Glutamatergic neuron (in vitro differentiated cells): ENCODE measurements at regions not wholly inside any gene's neighbourhood (a gene's known extent, or its start where the extent isn't known, plus 50 kb on each side); places are given as distances from the start of the nearest gene placed in this dataset.

ENCODE experiments used
- DNase-seq: peaks from one replicate; pipeline ENCODE4 v3.0.0; 2022
- H3K27ac Mint-ChIP-seq: one replicate; pipeline ENCODE4 v1.8.0; 2020; ENCODE audit warnings: mild to moderate bottlenecking, mixed read lengths, inconsistent platforms; ENCODE audit not compliant: unreplicated experiment
- H3K27me3 Mint-ChIP-seq: one replicate; pipeline ENCODE4 v1.8.0; 2020; ENCODE audit warnings: mild to moderate bottlenecking, moderate library complexity, mixed read lengths, inconsistent platforms; ENCODE audit not compliant: unreplicated experiment
- H3K36me3 Mint-ChIP-seq: one replicate; pipeline ENCODE4 v1.8.0; 2020; ENCODE audit warnings: mild to moderate bottlenecking, mixed read lengths, inconsistent platforms; ENCODE audit not compliant: unreplicated experiment
- H3K4me1 Mint-ChIP-seq: one replicate; pipeline ENCODE4 v1.8.0; 2020; ENCODE audit warnings: mild to moderate bottlenecking, low read depth, mixed read lengths, inconsistent platforms; ENCODE audit not compliant: unreplicated experiment
- H3K4me3 Mint-ChIP-seq: one replicate; pipeline ENCODE4 v1.8.0; 2020; ENCODE audit warnings: mild to moderate bottlenecking, mixed read lengths, inconsistent platforms; ENCODE audit not compliant: unreplicated experiment
- H3K9me3 Mint-ChIP-seq: one replicate; pipeline ENCODE4 v1.8.0; 2020; ENCODE audit warnings: mild to moderate bottlenecking, moderate library complexity, mixed read lengths, inconsistent platforms; ENCODE audit not compliant: unreplicated experiment
- TF ChIP-seq, protein P1 (sequence below): fragments of 200-600 bp; sonication (generic); IDR thresholded peaks from one replicate; pipeline ENCODE4 v1.5.0; 2021; ENCODE audit not compliant: partially characterized antibody, unreplicated experiment

DNA sequence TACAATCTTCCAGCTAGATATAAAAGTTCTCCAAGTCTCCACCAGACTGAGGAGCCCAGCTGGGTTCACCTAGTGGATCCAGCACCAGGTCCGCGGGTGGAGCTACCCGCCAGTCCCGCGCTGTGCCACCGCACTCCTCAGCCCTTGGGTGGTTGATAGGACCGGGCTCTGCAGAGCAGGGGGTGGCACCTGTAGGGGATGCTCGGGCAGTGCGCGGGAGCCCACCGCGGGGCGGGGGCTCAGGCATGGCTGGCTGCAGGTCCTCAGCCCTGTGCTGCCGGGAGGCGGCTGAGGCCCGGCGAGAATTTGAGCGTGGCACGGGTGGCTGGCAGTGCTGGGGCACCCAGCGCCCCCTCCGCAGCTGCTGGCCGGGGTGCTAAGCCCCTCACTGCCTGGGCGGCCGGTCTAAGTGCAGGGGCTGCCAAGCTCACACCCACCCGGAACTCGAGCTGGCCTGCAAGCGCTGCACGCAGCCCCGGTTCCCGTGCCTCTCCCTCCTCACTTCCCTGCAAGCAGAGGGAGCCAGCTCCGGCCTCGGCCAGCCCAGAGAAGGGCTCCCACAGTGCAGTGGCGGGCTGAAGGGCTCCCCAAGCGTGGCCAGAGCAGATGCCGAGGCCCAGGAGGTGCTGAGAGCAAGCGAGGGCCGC lies 542.8 kb upstream of the PCDH9 start:
- no peaks in the 10 kb centered on the region for H3K4me1 Mint-ChIP-seq
- no peaks in the 10 kb centered on the region for H3K9me3 Mint-ChIP-seq
- no peaks in the 10 kb centered on the region for H3K27me3 Mint-ChIP-seq
- H3K4me3 Mint-ChIP-seq: no peak overlapping the region
- H3K36me3 Mint-ChIP-seq: no peaks in the 10 kb centered on the region
- DNase-seq: no peak
- TF ChIP-seq, protein P1, sequence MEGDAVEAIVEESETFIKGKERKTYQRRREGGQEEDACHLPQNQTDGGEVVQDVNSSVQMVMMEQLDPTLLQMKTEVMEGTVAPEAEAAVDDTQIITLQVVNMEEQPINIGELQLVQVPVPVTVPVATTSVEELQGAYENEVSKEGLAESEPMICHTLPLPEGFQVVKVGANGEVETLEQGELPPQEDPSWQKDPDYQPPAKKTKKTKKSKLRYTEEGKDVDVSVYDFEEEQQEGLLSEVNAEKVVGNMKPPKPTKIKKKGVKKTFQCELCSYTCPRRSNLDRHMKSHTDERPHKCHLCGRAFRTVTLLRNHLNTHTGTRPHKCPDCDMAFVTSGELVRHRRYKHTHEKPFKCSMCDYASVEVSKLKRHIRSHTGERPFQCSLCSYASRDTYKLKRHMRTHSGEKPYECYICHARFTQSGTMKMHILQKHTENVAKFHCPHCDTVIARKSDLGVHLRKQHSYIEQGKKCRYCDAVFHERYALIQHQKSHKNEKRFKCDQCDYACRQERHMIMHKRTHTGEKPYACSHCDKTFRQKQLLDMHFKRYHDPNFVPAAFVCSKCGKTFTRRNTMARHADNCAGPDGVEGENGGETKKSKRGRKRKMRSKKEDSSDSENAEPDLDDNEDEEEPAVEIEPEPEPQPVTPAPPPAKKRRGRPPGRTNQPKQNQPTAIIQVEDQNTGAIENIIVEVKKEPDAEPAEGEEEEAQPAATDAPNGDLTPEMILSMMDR: no peak
- no peak overlapping the region for H3K27ac Mint-ChIP-seq

DNA sequence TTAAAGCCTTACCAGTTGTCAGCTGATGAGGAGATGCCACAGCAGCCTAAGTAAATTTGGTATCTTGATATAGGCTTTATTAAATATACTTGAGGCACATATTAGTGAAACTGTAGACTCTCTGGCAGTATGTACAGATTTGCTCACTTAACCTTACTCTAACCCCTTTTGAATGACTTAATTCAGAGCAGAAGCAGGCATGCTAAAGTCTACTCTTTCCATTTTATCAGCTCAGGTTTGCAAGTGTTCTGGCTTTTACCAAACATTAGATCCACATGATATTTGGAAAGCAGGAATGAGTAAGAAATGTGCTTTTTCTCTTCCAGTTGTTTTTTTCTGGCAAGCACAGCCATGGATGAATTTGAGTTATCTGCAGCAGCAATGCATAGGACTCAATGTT lies 541.0 kb upstream of the PCDH9 start:
- TF ChIP-seq, protein P1: no peak
- H3K4me3 Mint-ChIP-seq: no peak overlapping the region
- H3K27me3 Mint-ChIP-seq: no peaks in the 10 kb centered on the region
- no peaks in the 10 kb centered on the region for H3K36me3 Mint-ChIP-seq
- no peaks in the 10 kb centered on the region for H3K9me3 Mint-ChIP-seq
- no peaks in the 10 kb centered on the region for H3K4me1 Mint-ChIP-seq
- no peak for DNase-seq
- H3K27ac Mint-ChIP-seq: no peak overlapping the region

DNA sequence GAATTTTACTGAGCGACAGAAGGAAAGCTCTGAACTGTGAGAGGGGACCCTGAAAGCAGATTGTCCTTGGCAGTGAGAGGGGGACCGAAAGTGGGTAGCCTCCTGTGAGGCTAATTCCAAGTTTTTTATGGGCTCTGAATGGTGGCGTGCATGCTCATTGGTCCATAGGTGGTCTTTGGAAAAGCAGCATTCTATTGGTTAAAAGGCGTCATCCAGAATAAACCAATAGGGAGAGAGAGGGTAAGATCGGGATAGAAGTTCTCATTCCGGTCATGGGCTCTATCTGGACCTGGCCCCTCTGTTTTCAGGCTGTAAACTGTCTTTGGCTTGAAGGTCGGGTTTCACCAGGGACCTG lies 539.8 kb upstream of the PCDH9 start:
- TF ChIP-seq, protein P1: no peak
- no peak overlapping the region for H3K4me3 Mint-ChIP-seq
- no peaks in the 10 kb centered on the region for H3K36me3 Mint-ChIP-seq
- H3K4me1 Mint-ChIP-seq: no peaks in the 10 kb centered on the region
- H3K27me3 Mint-ChIP-seq: no peaks in the 10 kb centered on the region
- no peak overlapping the region for H3K27ac Mint-ChIP-seq
- no peak for DNase-seq
- no peaks in the 10 kb centered on the region for H3K9me3 Mint-ChIP-seq

DNA sequence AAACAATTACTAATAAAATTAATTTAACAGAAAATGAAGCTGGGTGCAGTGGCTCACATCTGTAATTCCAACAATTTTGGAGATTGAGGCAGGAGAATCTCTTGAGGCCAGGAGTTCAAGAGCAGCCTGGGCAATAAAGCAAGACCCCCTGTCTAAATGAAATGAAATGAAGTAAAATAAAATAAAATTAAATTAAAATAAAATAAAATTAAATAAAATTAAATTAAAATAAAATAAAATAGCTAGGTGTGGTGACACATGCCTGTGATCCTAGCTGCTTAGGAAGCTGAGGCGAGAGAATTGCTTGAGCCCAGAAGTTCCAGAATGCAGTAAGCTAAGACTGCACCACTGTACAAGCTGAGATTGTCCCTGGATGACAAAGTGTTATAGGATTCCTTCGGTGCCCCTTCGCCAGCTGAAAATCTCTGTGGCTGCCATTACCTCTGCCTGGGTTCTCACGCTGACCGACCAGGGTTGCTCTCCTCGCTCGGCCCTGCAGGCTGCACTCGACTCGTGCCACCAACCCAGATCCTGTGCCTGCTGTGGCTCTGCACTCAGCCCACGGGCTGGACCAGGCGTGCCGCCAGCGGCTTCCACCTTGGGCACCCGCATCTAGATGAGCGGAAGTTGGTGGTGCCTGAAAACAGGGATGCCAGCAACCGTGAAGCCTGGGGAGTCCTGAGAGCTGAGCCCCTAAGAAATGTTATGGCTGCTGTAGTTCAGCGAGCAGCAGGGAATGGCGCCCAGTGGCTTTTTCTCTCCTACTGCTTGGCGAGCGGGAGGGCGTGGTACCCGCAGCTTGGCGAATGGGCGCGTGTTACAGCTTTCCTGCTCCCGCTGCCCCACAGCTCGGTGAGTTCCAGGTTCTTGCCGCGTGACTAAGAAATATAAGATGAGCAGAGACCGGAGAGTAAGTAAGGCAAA lies 539.2 kb upstream of the PCDH9 start:
- Mint-ChIP-seq H3K27me3 (no peaks in the 10 kb centered on the region), H3K4me3 (no peak overlapping the region), H3K4me1 (no peaks in the 10 kb centered on the region), H3K36me3 (no peaks in the 10 kb centered on the region), H3K27ac (no peak overlapping the region), H3K9me3 (no peaks in the 10 kb centered on the region)
- DNase-seq: no peak
- TF ChIP-seq, protein P1: no peak

DNA sequence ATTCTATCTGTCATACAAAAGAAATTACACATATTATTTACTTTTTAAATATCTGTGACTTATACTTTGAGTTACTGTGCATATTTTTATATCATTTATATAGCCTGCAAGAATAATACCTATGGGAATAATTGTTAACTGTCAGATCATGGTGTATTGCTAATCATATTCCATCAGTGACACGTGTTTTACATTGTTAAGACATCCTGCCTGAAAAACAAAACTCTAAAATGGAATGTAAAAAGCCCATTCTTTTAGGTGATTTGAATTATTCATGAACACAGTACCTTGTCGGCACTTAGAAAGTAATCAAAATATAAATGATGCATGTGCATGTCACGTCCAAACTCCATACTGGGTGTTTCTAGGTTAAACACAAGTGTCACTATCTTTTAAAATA lies 533.8 kb upstream of the PCDH9 start:
- no peaks in the 10 kb centered on the region for H3K9me3 Mint-ChIP-seq
- DNase-seq: no peak
- no peaks in the 10 kb centered on the region for H3K4me1 Mint-ChIP-seq
- H3K36me3 Mint-ChIP-seq: no peaks in the 10 kb centered on the region
- no peak overlapping the region for H3K4me3 Mint-ChIP-seq
- no peak overlapping the region for H3K27ac Mint-ChIP-seq
- TF ChIP-seq, protein P1: no peak
- no peaks in the 10 kb centered on the region for H3K27me3 Mint-ChIP-seq
